SK-N-SH (cell line): ENCODE measurements at regions not wholly inside any gene's neighbourhood (a gene's known extent, or its start where the extent isn't known, plus 50 kb on each side); places are given as distances from the start of the nearest gene placed in this dataset.

ENCODE experiments used
- CTCF ChIA-PET: fragments of 300-600, 350-600 bp; formaldehyde crosslinking; extraction: SDS; loops from one replicate; lab custom pipeline; 2021; lab: Yijun Ruan, JAX
- POLR2A ChIA-PET: fragments of 350-600 bp; sonication (Branson Sonifier 250); formaldehyde crosslinking; extraction: SDS; loops from one replicate; lab custom pipeline; 2020; ENCODE audit warnings: antibody characterized with exemption, inconsistent platforms; lab: Yijun Ruan, JAX
- DNase-seq: peaks from one replicate; pipeline ENCODE4 v3.0.0; 2012
- H2AFZ ChIP-seq: fragments of 200-600 bp; sonication (generic); 2 replicates; pipeline ENCODE4 v1.8.1; 2016; ENCODE audit warnings: antibody characterized with exemption, mild to moderate bottlenecking, low read depth
- H3F3A ChIP-seq: fragments of 200-600 bp; sonication (generic); replicated peaks from 2 replicates; pipeline ENCODE3; 2016; ENCODE audit warnings: antibody characterized with exemption, mild to moderate bottlenecking; ENCODE audit not compliant: insufficient read depth
- H3K27ac ChIP-seq, 2 experiments: fragments of 200-500 bp in 1 of 2; fragments of 200-600 bp in 1 of 2; sonication (Bioruptor generic) in 1 of 2; sonication (generic), shearing (Covaris generic) in 1 of 2; 2 replicates each; pipeline versions ENCODE4 v1.5.1 to v1.6.1; 2014 to 2016; ENCODE audit warnings: low read depth in 2 of 2, inconsistent platforms in 1 of 2, low read length in 1 of 2, mild to moderate bottlenecking in 1 of 2, mixed read lengths in 1 of 2
- H3K27me3 ChIP-seq: fragments of 200-600 bp; sonication (generic), shearing (Covaris generic); 2 replicates; pipeline ENCODE4 v1.6.1; 2016; ENCODE audit warnings: mixed run types; ENCODE audit not compliant: insufficient read depth
- H3K36me3 ChIP-seq, 2 experiments: fragments of 200-500 bp in 1 of 2; fragments of 200-600 bp in 1 of 2; sonication (Bioruptor generic) in 1 of 2; sonication (generic) in 1 of 2; replicated peaks in 1 of 2; 2 replicates each; pipeline versions ENCODE3 to v1.5.1; 2014 to 2016; ENCODE audit warnings: low read length in 1 of 2, mild to moderate bottlenecking in 1 of 2; ENCODE audit not compliant: insufficient read depth in 2 of 2, control insufficient read depth in 1 of 2
- H3K4me1 ChIP-seq, 2 experiments: fragments of 200-500 bp in 1 of 2; fragments of 200-600 bp in 1 of 2; sonication (Bioruptor generic) in 1 of 2; sonication (generic), shearing (Covaris generic) in 1 of 2; 2 replicates each; pipeline versions ENCODE4 v1.5.1 to v1.6.1; 2014 to 2016; ENCODE audit warnings: low read depth in 1 of 2, low read length in 1 of 2, mixed run types in 1 of 2; ENCODE audit not compliant: insufficient read depth in 2 of 2, control insufficient read depth in 1 of 2
- H3K4me2 ChIP-seq: fragments of 200-600 bp; sonication (generic), shearing (Covaris generic); 2 replicates; pipeline ENCODE4 v1.6.1; 2017; ENCODE audit warnings: mixed run types
- H3K4me3 ChIP-seq, 2 experiments: fragments of 200-500 bp in 1 of 2; fragments of 200-600 bp in 1 of 2; sonication (Bioruptor generic) in 1 of 2; sonication (generic), shearing (Covaris generic) in 1 of 2; 2 replicates each; pipeline versions ENCODE4 v1.5.1 to v1.8.1; 2014 to 2016; ENCODE audit warnings: low read depth in 2 of 2, inconsistent platforms in 1 of 2, low read length in 1 of 2, mild to moderate bottlenecking in 1 of 2, mixed read lengths in 1 of 2, moderate library complexity in 1 of 2
- H3K79me2 ChIP-seq: fragments of 200-600 bp; sonication (generic); 2 replicates; pipeline ENCODE4 v1.8.1; 2017; ENCODE audit warnings: mild to moderate bottlenecking; ENCODE audit not compliant: insufficient read depth
- H3K9ac ChIP-seq: fragments of 200-600 bp; sonication (generic); 2 replicates; pipeline ENCODE4 v1.6.1; 2017; ENCODE audit warnings: mixed run types
- H3K9me2 ChIP-seq: fragments of 200-600 bp; sonication (generic); 2 replicates; pipeline ENCODE4 v1.6.1; 2017; ENCODE audit warnings: mixed run types
- H3K9me3 ChIP-seq: fragments of 200-600 bp; sonication (generic); 2 replicates; pipeline ENCODE4 v1.6.1; 2017; ENCODE audit warnings: mixed run types, mild to moderate bottlenecking, moderate library complexity
- H4K20me1 ChIP-seq: fragments of 200-600 bp; sonication (generic); 2 replicates; pipeline ENCODE4 v1.6.1; 2017; ENCODE audit warnings: mild to moderate bottlenecking, mixed run types; ENCODE audit not compliant: insufficient read depth
- ELF1 ChIP-seq: IDR thresholded peaks from 2 replicates; pipeline ENCODE4 v1.4.0; 2012
- FOXJ3 ChIP-seq: sonication (generic); formaldehyde crosslinking; IDR thresholded peaks from 2 replicates; pipeline ENCODE4 v1.5.1; 2020; ENCODE audit warnings: mild to moderate bottlenecking, missing genetic modification reagents
- JUND ChIP-seq: IDR thresholded peaks from 2 replicates; pipeline ENCODE4 v1.4.0; 2012
- MEF2A ChIP-seq: IDR thresholded peaks from 2 replicates; pipeline ENCODE4 v1.4.0; 2012; ENCODE audit warnings: low read depth, borderline replicate concordance
- MXI1 ChIP-seq: IDR thresholded peaks from 2 replicates; pipeline ENCODE4 v1.6.1; 2012; ENCODE audit warnings: mild to moderate bottlenecking, low read depth, low read length, improper control_type of control experiment
- POLR2AphosphoS5 ChIP-seq: IDR thresholded peaks from 2 replicates; pipeline ENCODE4 v1.6.1; 2012; ENCODE audit warnings: low read depth, low read length
- RAD21 ChIP-seq: IDR thresholded peaks from 2 replicates; pipeline ENCODE4 v1.6.1; 2012; ENCODE audit warnings: mild to moderate bottlenecking, low read length
- RFX5 ChIP-seq: IDR thresholded peaks from 2 replicates; pipeline ENCODE4 v1.6.1; 2012; ENCODE audit warnings: mild to moderate bottlenecking, improper control_type of control experiment, low read length
- RXRA ChIP-seq: IDR thresholded peaks from 2 replicates; pipeline ENCODE4 v1.4.0; 2012; ENCODE audit warnings: low read depth, mild to moderate bottlenecking, borderline replicate concordance
- SIN3A ChIP-seq: IDR thresholded peaks from 2 replicates; pipeline ENCODE4 v1.6.1; 2012; ENCODE audit warnings: low read depth, mild to moderate bottlenecking, low read length, moderate library complexity, borderline replicate concordance
- SMC3 ChIP-seq: IDR thresholded peaks from 2 replicates; pipeline ENCODE4 v1.6.1; 2012; ENCODE audit warnings: low read depth, low read length, improper control_type of control experiment
- TAF1 ChIP-seq: IDR thresholded peaks from 2 replicates; pipeline ENCODE4 v1.6.1; 2012; ENCODE audit warnings: low read depth, mild to moderate bottlenecking, low read length, moderate library complexity, borderline replicate concordance
- TEAD4 ChIP-seq: IDR thresholded peaks from 2 replicates; pipeline ENCODE4 v1.4.0; 2012; ENCODE audit warnings: mild to moderate bottlenecking, borderline replicate concordance; ENCODE audit not compliant: insufficient read depth
- WGBS: methylation state at CpG from one replicate; pipeline ENCODE4 v1.1.6; 2017; ENCODE audit warnings: low lambda C conversion rate; 5-methylcytosine and 5-hydroxymethylcytosine counted together
- TF ChIP-seq, protein P1 (sequence below): fragments of 150-350 bp; IDR thresholded peaks from 2 replicates; pipeline ENCODE4 v1.6.1; 2016; ENCODE audit warnings: mild to moderate bottlenecking, low read depth, low read length
- TF ChIP-seq, protein P2 (sequence below): IDR thresholded peaks from 2 replicates; pipeline ENCODE4; 2012
- TF ChIP-seq, protein P3 (sequence below): IDR thresholded peaks from 2 replicates; pipeline ENCODE4 v1.6.1; 2012; ENCODE audit warnings: mild to moderate bottlenecking, low read depth, low read length, moderate library complexity

DNA sequence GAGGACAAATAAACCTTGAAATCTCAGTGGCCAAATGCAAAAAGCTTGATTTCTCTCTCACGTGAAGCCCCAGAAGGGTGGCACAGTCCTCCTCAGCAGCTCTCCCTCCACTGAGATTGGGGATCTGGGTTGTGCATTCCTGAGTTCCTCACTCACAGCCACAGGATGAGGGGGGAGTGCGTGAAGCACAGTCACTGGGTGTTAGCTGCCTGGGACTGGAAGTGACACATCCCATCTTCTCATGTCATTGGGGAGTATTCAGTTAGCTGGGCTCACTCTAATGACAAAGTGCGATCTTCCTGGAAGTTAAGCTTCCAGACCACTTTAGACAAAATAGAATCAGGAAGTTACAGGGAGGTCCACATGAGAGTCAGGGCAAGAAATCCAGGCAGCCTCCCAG, 192.2 kb upstream of the LRFN2 start:
- no peaks in the 10 kb centered on the region for H3K9me2 ChIP-seq
- H3F3A ChIP-seq = no peaks in the 10 kb centered on the region
- H3K9me3 ChIP-seq = no peaks in the 10 kb centered on the region
- H3K4me1 ChIP-seq = peaks cover 0 to 16% of the 10 kb centered on the region in 2 experiments; a peak in 2 of 4 replicates
- no peaks in the 10 kb centered on the region for H4K20me1 ChIP-seq
- no peaks in the 10 kb centered on the region for H3K36me3 ChIP-seq
- DNase-seq = no peak
- H3K27ac ChIP-seq = peak overlapping the region in 1 of 2 experiments; percentile 9; a peak in 2 of 4 replicates
- no peaks in the 10 kb centered on the region for H3K79me2 ChIP-seq
- peak overlapping the region; percentile 44; the same call in 1 of the 2 replicates for H2AFZ ChIP-seq
- no peak overlapping the region for H3K9ac ChIP-seq
- no peaks in the 10 kb centered on the region for H3K27me3 ChIP-seq
- ChIA-PET POLR2A (no interaction called here), CTCF (interaction anchor here (1.0 to 1.5 kb wide), 3 partner anchors 25 to 193 kb away, joined by 3 read pairs; partner anchors contain the start of gene LRFN2)
- H3K4me3 ChIP-seq = no peak overlapping the region
- TF ChIP-seq, protein P1, sequence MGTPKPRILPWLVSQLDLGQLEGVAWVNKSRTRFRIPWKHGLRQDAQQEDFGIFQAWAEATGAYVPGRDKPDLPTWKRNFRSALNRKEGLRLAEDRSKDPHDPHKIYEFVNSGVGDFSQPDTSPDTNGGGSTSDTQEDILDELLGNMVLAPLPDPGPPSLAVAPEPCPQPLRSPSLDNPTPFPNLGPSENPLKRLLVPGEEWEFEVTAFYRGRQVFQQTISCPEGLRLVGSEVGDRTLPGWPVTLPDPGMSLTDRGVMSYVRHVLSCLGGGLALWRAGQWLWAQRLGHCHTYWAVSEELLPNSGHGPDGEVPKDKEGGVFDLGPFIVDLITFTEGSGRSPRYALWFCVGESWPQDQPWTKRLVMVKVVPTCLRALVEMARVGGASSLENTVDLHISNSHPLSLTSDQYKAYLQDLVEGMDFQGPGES = no peak
- TF ChIP-seq, protein P2, sequence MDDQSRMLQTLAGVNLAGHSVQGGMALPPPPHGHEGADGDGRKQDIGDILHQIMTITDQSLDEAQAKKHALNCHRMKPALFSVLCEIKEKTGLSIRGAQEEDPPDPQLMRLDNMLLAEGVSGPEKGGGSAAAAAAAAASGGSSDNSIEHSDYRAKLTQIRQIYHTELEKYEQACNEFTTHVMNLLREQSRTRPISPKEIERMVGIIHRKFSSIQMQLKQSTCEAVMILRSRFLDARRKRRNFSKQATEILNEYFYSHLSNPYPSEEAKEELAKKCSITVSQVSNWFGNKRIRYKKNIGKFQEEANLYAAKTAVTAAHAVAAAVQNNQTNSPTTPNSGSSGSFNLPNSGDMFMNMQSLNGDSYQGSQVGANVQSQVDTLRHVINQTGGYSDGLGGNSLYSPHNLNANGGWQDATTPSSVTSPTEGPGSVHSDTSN = peak; percentile 16; the same call in 1 of the 2 replicates
- TF ChIP-seq TEAD4 (0 out of 2 replicates have a peak, but pooled peaks have one; percentile 7), ELF1 (no peak), JUND (peak; percentile 29; the same call in 1 of the 2 replicates), RFX5 (no peak), POLR2AphosphoS5 (no peak)
- peak overlapping the region; percentile 10 for H3K4me2 ChIP-seq
- 45% methylated on average over 2 of the region's 3 CpGs for WGBS

DNA sequence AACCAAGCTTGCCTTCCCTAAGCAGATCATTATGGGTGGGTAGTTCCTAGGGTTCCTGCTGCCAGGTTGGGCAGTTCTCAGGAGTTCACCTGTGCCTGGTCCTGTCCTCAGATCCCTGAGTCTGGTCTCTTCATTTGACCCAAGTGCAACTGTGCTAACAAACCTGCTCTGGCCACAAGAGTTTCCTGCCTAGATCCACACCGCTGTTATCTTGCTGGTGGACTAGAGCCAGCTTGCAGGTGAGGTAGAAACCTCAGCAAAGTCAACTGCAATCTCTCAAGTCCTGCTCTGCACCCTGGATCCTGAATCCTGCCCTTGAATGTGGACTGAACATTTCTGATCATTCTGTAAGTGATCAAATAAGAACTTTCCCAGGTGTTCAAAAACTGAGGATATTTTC, 191.8 kb upstream of the LRFN2 start:
- no peak overlapping the region for H3K4me3 ChIP-seq
- no peaks in the 10 kb centered on the region for H3K27me3 ChIP-seq
- no peaks in the 10 kb centered on the region for H4K20me1 ChIP-seq
- no peak overlapping the region for H3K9ac ChIP-seq
- H3K4me1 ChIP-seq = peaks cover 0 to 16% of the 10 kb centered on the region in 2 experiments; a peak in 2 of 4 replicates
- H3K4me2 ChIP-seq = peak overlapping the region; percentile 6; the same call in 1 of the 2 replicates
- no peaks in the 10 kb centered on the region for H3K9me2 ChIP-seq
- H3K27ac ChIP-seq = no peak overlapping the region; a peak in 1 of 4 replicates
- DNase-seq = no peak
- H2AFZ ChIP-seq = no peak overlapping the region
- no peaks in the 10 kb centered on the region for H3K9me3 ChIP-seq
- no peaks in the 10 kb centered on the region for H3K79me2 ChIP-seq
- ChIA-PET CTCF (interaction anchor here (1.0 to 1.2 kb wide), 2 partner anchors 25 to 192 kb away, joined by 3 read pairs; partner anchors contain the start of gene LRFN2), POLR2A (no interaction called here)
- H3K36me3 ChIP-seq = no peaks in the 10 kb centered on the region
- no peaks in the 10 kb centered on the region for H3F3A ChIP-seq
- WGBS = 50% methylated on average over 1 of the region's 1 CpG
- TF ChIP-seq TAF1 (no peak), FOXJ3 (CRISPR knock-in tag) (no peak), SIN3A (no peak), SMC3 (no peak), MXI1 (no peak), POLR2AphosphoS5 (no peak), RXRA (no peak), MEF2A (no peak), RAD21 (no peak)
- TF ChIP-seq, protein P3, sequence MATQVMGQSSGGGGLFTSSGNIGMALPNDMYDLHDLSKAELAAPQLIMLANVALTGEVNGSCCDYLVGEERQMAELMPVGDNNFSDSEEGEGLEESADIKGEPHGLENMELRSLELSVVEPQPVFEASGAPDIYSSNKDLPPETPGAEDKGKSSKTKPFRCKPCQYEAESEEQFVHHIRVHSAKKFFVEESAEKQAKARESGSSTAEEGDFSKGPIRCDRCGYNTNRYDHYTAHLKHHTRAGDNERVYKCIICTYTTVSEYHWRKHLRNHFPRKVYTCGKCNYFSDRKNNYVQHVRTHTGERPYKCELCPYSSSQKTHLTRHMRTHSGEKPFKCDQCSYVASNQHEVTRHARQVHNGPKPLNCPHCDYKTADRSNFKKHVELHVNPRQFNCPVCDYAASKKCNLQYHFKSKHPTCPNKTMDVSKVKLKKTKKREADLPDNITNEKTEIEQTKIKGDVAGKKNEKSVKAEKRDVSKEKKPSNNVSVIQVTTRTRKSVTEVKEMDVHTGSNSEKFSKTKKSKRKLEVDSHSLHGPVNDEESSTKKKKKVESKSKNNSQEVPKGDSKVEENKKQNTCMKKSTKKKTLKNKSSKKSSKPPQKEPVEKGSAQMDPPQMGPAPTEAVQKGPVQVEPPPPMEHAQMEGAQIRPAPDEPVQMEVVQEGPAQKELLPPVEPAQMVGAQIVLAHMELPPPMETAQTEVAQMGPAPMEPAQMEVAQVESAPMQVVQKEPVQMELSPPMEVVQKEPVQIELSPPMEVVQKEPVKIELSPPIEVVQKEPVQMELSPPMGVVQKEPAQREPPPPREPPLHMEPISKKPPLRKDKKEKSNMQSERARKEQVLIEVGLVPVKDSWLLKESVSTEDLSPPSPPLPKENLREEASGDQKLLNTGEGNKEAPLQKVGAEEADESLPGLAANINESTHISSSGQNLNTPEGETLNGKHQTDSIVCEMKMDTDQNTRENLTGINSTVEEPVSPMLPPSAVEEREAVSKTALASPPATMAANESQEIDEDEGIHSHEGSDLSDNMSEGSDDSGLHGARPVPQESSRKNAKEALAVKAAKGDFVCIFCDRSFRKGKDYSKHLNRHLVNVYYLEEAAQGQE = no peak
- TF ChIP-seq, protein P1 = no peak
